HG02798 (cell line): ENCODE measurements at regions not wholly inside any gene's neighbourhood (a gene's known extent, or its start where the extent isn't known, plus 50 kb on each side); places are given as distances from the start of the nearest gene placed in this dataset.
"Not testable (repeated sequence)": the region's sequence is repeated elsewhere in the genome, so short reads cannot be mapped to it uniquely, and the experiment has no call there.

Experiments
- ATAC-seq: cut with Tn5 transposase; IDR thresholded peaks from one replicate; pipeline ENCODE4 v1.9.1; 2021; ENCODE audit warnings: mild to moderate bottlenecking; ENCODE audit not compliant: unreplicated experiment, poor library complexity

GRCh38 chr3:8327739-8328138 lies 173.9 kb upstream of the LMCD1 start:
- no peak for ATAC-seq

- ATAC-seq, result no peak
Measured at GRCh38 chr3:8328967-8329366, 172.7 kb upstream of the LMCD1 start.

- ATAC-seq, result no peak
Measured at GRCh38 chr3:8329598-8329997, 172.0 kb upstream of the LMCD1 start.

GRCh38 chr3:8336456-8336855 lies 165.2 kb upstream of the LMCD1 start:
- ATAC-seq, result no peak

- ATAC-seq, result no peak
Measured at GRCh38 chr3:8338424-8338823, 163.2 kb upstream of the LMCD1 start.

GRCh38 chr3:8341821-8342247 lies 159.8 kb upstream of the LMCD1 start:
- ATAC-seq, result no peak

GRCh38 chr3:8343058-8343457 lies 158.6 kb upstream of the LMCD1 start:
- no peak for ATAC-seq

GRCh38 chr3:8345398-8345797 lies 156.2 kb upstream of the LMCD1 start:
- ATAC-seq, result no peak

GRCh38 chr3:8348076-8348475 lies 153.5 kb upstream of the LMCD1 start:
- ATAC-seq, result no peak

- no peak for ATAC-seq
Measured at GRCh38 chr3:8352475-8352874, 149.1 kb upstream of the LMCD1 start.

GRCh38 chr3:8353364-8353763 lies 148.3 kb upstream of the LMCD1 start:
- no peak for ATAC-seq

- ATAC-seq, result no peak
Measured at GRCh38 chr3:8355346-8355745, 146.3 kb upstream of the LMCD1 start.

- ATAC-seq, result not testable (repeated sequence)
Measured at GRCh38 chr3:8356066-8356465, 145.6 kb upstream of the LMCD1 start.

GRCh38 chr3:8357859-8358258 lies 143.8 kb upstream of the LMCD1 start:
- no peak for ATAC-seq

- ATAC-seq, result no peak
Measured at GRCh38 chr3:8359133-8359532, 142.5 kb upstream of the LMCD1 start.

- no peak for ATAC-seq
Measured at GRCh38 chr3:8363200-8363599, 138.4 kb upstream of the LMCD1 start.

GRCh38 chr3:8365541-8365940 lies 136.1 kb upstream of the LMCD1 start:
- ATAC-seq, result no peak

GRCh38 chr3:8366219-8366810 lies 135.3 kb upstream of the LMCD1 start:
- ATAC-seq, result no peak

- no peak for ATAC-seq
Measured at GRCh38 chr3:8368598-8368997, 133.0 kb upstream of the LMCD1 start.

GRCh38 chr3:8369638-8370037 lies 132.0 kb upstream of the LMCD1 start:
- ATAC-seq, result no peak

- ATAC-seq, result no peak
Measured at GRCh38 chr3:8371085-8371551, 130.5 kb upstream of the LMCD1 start.

GRCh38 chr3:8371960-8372463 lies 129.6 kb upstream of the LMCD1 start:
- no peak for ATAC-seq
